ENCODE measurements at regions not wholly inside any gene's neighbourhood (a gene's known extent, or its start where the extent isn't known, plus 50 kb on each side); places are given as distances from the start of the nearest gene placed in this dataset.

DNA sequence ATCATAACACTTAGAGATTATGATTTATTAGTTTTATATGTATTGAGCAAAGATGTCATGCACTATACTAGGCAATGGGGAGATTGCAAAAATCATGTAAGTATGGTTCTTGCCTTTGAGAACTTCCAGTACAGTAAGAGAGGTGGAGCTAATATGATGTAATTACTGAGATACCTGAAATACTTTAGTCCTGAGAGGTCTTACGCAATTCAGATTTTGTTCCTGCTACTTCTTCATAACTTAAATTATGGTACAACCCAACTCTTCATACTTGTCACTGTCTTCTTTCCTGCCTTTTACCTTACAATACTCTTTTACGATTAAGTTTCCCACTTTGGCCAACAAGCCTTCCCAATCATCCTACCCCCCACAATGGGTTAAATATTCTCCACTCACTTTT is 564.2 kb upstream of the PITX2 start:
- DNase-seq: no peak

DNA sequence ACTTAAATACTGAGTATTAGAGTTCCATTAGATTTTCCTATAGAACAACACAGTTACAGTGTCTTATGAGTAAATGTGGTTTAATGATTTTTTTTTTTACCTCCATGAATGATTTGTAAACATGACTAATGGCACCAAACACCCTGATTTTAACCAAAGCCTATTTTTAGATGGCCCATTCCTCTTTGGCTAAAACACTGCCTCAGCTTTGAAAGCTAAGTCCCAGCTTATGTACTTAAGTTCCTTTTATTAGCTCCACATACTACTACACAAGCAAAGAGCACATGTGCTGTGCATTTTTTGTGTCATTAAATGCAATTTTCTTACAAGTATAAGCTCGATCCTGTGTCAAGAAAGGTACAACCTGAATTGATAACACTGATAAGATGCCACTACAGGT is 575.6 kb upstream of the PITX2 start:
- DNase-seq: no peak

DNA sequence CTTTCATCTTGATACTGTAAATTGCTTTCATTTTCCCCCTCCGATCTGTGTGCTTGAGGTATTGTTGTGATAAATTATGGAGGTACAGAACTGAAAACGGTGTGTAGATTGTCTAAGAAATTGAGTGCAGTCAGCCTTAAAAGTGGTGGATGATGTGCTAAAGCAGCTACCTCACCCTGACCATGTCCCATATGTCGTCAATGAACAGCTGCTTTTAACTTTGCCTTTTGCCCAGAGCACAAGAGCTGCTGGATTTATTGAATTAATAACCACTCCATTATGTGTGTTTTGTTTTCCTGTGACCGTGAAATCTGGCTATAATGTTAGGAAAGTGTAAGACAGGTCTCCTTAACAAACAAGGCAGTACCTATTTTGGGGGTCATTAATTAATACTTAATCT is 581.9 kb upstream of the PITX2 start:
- DNase-seq: no peak

DNA sequence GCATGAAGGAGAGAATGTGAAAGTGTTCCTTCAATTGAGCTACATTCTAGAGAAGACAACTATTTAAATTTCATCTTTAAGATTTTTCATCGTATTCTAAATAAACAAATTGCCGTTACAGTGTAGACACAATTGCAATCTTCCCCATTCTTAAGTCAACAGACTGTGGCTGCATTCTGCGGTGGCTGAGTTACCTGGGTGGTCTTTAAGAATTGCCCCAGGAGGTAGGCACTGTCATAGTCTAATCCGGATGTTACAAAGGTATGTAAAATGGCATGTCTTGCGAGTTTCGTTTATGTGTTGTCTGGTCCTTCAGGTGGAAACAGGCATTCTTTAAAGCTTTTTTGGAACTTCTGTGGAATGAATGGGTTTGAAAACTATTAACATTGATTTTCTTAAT is 586.1 kb upstream of the PITX2 start:
- no peak for DNase-seq

DNA sequence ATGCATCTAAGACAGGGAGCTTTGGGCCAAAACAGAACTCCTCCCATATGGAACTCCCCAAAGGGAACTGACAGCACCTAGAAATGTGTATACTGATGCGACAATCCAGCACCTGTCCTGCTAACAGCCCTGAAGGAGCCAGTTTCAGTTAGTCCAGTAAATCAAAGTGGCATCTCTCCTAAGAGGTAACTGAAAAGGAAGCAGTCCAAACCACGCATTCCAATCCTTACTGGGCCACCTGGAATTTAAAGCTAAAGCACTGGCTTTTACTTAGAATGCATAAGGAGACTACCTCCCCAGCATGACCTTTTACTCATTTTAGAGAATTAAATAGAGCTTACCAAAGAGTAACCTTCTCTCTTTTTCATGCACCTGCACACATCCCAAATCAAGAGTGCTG is 586.8 kb upstream of the PITX2 start:
- no peak for DNase-seq

DNA sequence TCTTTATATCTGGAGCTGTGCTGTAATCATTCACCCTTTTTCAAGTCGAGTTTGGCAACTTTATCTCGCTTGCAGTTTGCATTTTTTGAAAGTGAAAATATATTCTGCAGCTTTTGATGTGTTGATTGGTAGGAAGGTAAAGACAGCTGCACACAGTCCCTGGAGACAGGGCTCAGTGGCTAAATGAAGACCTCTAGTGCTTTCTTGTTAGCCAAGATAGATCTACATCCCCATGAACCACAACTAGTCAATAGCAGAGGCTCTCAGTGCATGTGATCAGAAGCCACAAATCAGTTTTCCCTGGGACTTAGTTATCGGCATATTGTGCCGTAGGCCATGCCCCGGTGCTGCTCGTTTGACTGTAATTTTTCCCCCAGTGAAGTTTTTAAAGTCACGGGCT is 587.7 kb upstream of the PITX2 start:
- no peak for DNase-seq

DNA sequence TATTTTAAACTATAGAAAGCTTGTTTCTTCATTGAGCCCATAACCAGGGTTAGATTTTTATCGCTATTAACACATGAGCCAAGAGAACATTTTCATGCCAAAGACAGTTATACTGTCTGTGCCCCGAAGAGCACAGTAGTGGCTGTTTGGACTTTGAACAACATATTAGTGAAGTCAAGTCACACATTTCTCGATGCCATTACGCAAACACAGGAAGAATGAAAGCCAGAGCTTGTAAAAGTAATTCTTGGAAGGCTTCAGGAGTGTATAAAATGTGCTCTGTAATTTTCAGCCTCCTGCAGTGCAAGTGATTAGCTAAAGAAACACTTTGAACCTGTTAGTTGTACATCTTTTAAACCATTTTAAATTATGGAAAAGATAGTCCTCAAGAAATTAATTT is 590.7 kb upstream of the PITX2 start:
- no peak for DNase-seq

DNA sequence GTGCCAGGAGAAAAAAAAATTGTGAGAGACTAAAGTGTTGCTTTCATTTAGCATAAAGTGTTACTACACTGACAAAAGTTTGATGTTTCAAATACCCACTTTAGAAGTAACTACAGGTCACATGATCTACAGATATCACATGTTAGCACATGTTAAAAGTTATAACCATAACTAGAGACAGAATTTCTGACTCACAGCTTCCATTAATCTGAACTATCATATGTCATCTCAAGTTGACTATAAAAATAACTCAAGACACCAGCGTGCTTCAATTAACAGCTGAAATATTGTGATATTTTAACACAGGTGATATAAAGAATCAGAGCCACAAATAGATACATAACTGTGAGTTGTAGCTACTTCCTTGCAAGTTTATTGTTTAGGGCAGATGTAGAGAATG is 591.5 kb upstream of the PITX2 start:
- DNase-seq: no peak

DNA sequence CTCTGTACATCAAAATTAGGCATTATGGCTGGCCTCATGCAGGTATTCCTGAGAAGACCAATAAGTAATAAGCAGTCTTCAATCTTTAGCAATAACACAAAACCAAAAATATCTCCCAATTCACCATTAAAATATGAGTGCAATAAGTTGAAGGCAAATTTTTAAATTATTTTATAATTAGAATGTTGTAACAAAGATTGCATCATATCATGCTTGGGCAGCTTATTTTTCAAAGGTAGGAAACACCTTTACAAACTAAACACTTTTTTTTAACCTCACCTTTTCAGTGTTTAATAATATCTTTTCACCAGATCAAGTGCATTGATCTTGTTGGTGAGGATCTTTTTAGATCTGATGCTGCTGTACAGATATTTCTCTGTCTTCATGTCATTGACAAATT is 592.9 kb upstream of the PITX2 start:
- no peak for DNase-seq

DNA sequence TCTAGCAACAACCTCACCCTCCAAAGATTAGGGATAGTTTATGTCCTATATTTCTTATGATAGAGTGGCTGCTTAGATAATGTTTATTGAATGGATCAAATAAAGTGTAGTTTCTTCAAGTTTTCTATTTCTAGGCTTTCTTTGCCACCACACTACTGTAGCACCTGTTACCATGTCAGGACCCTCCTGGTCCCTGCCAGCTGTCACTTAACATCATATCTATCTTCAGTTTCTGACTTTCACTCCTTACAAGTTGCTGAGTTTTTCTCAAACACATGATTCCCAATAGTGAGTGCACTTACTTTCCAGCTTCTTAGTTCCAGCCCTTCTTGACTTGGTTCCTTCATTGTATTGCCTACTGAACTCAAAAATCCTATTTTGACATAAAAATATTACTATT is 593.9 kb upstream of the PITX2 start:
- no peak for DNase-seq

DNA sequence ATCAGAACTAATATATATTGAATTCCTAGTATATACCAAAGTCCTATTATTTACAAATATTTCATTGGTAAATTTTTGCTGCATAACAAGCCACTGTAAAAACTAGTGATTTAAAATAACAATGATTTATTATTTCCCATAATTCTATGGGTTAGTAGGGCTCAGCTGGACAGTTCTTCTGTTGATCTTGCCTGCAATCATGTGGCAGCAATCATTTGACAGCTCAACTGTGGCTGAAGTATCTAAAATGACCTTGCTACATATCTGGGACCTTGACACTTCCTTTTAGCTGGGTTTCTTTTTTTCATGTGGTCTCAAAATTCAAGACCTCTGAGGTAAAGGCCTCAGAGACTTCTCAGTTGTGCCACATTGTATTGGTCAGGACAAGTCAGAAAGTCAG is 598.5 kb upstream of the PITX2 start:
- DNase-seq: no peak

DNA sequence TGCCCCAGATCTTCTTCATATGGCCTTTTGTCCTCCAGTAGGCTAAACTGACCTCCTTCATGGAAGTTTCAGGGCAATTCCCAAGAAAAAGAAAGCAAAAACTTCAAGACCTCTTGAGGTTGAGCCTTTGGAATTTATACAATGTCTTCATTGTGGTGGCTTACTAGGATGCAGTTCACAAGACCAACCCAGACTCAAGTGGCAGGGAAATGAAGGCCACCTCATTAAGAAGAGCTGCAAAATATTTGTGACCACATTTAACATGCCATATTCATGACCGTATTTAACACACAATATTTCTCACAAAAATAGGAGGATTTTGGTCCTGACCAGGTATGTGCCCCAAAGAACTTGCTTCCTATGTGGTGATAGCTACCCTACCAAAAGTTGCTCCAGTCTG is 605.5 kb upstream of the PITX2 start:
- DNase-seq: no peak

DNA sequence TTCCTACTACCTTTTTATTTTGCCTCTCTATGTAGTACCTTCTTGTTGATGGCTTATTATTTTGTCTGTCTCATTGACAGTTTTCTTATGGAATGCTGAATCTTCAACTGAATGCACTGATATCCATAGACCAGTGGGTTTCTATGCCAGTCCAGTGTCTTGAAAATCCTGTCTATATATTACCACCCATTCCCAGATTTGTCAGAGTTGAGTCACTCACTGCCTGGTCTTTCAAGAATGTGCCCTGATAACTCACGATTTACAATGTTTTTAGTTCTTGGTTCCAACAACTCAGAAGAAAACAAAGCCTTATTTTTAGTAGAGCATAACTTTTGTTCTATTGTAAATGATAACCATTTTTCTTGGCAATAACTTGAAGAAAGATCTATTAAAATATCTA is 606.0 kb upstream of the PITX2 start:
- no peak for DNase-seq

DNA sequence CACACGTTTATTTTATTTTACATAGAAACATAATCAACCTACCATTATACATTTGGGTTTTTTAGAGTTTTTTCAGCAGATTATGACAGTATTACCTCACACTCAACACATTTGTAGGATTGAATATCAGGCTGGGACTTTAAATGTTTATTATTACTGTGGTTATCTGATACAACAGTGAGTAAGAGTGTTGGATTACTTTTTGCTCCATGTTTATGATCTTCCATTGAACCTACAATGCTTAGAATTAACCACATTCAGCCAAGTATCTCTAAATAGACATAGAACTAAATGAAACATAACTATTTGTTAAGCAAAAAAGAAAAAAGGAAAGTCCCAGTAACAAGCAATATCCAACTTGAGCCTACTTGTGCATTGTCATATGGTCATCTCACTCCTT is 607.4 kb upstream of the PITX2 start:
- DNase-seq: no peak

DNA sequence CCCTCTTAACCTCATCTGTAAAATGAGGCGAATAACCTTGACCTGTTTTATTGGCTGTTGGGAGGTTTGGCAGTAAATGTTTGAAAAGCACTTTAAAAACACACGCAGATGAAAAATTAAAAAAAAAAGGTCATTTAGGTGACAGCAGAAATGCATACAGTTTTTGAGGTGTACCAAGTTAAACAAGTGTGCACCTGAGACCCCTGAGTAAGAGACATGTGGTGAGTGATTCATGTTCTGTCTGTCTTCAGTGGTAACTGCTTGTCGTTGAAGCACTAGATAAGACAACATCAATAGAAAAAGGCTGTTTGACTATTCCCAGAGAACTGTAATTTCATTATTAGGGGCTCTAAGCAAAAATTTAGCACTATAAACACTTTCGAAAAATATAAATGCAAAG is 608.4 kb upstream of the PITX2 start:
- DNase-seq: no peak

DNA sequence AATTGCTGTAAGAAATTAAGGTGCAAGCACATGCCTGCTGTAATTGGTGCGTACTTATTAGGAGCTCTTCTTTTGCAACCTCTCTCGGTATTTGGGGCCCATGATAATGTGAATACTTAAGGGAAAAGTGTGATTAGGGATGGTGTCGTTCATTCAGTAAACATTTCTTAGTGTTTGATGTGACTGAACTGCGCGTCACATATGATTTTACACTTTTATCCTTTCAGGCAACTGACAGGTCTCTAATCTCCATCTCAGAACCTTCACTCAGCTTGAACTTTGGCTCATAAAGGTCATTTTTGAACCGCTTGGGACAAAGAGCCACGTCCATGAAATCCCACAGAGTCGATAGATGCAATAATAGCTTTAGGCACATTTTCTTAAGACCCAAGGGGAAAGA is 612.1 kb upstream of the PITX2 start:
- no peak for DNase-seq

DNA sequence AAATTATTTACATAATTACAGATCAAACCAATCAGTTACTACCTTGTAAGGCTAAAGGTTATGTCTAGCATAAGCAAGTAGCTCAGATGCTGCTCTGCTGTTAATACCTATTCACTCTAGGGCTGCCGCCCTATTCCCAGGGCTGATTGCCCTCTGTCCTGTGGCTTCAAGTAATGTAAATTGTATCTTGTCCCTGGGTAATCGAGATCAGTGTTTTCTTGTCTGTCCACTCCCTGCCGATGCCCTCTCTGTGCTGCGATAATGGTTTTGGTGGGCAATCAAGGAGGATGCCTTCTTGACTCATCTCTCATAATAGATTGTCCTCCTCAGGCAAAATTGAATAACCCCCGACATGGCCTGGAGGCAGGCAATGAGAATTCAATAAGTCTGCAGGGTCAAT is 641.0 kb upstream of the PITX2 start:
- no peak for DNase-seq

DNA sequence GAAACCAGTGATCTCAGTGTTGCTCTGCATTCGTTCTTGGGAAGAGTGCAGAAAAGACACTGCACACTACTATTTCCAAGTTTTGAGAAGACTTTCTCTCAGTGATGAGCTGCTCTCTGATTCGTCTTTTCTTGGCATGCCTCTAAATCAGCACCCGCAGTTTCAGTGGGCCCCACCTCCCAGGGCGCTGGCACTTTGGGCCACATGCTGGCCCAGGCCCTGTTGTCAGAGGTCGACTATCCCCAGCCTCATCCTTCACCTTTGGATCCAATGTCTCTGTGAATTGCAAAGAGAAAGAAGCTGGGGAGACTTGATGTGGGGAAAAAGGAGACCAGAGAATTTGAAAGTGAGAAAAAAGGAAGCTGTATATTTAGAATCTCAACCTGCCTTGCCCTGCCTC is 644.1 kb upstream of the PITX2 start:
- DNase-seq: no peak

DNA sequence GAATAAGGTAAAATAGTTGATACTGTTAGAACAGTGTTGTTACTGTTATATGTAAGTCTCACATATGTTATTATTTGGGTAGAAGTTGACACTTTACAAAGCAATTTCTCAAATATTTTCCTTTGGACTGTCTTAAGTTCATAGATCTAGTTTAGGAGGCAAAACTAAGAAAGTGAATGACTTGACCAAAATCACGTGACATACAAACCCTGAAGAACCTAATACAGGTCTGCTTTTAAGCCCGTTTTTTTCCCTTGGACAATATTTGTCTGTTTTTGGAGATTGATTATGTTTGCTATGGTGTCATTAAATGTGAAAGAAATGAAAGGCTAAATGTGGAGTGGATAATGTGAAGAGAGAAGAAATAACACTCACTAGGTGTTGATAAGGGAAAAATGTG is 644.9 kb upstream of the PITX2 start:
- no peak for DNase-seq

DNA sequence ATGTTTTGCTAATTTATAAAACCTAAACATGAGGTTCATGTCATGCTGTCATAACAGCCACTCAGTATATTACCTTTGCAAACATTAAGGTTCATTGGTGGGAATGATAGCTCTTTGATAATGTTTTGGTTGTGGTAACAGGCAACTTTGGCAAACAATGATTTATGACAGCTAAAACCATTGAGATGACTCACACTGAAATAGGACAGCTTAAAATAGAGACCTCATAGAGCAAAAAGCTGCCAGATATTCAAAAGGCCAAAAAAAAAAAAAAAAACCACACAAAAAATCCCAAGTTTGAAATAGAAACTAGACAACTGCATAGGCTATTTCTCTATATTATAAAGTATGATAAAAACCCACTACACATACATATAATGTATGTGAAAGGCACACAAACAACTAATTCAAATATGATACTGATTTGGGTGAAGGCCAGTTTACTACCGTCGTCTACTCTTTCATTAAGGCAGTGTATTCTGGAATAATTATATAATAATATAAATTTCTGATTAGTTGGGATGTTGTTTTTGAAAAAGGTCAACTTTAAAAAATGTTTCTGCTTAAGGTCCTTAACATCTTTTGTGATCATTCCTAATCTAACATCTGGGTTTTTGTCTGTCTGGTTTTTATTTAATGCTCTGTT is 646.0 kb upstream of the PITX2 start:
- no peak for DNase-seq

DNA sequence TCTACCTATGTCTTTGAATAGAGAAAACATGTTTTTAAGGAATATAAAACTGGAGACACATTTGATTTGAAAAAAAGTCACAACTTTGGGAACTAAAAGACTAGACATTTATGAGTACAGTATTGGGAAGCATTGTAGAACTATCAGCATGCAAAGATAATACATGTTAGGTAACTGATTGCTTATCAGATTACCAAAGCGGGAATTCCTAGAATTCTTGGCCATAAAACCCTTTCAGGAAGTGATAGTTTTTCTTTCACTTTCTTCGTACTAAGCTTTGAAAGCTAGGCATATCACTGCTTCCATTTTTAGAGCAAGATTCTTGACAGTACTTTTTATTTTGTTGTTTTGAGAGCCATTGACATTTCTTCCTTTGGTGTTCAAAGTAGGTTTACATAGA is 646.6 kb upstream of the PITX2 start:
- no peak for DNase-seq

DNA sequence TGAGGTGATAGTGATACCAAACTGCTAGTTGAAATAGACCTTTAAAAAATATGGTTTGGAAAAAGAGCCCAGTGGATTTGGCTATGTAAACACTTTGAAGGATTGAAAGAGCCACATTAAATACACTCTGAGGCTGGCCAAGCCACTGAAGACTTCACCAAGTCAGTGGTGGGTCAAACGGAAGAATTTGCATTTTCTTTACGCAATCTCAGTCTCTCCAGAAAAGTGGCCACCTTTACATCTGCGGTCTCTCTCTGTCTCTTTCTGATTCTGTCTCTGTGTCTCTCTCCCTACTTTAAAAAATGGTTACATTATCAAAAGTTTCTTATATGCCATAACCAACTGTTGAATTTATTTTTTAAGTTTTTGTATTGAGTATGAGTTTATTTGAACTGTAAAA is 651.2 kb upstream of the PITX2 start:
- DNase-seq: no peak

DNA sequence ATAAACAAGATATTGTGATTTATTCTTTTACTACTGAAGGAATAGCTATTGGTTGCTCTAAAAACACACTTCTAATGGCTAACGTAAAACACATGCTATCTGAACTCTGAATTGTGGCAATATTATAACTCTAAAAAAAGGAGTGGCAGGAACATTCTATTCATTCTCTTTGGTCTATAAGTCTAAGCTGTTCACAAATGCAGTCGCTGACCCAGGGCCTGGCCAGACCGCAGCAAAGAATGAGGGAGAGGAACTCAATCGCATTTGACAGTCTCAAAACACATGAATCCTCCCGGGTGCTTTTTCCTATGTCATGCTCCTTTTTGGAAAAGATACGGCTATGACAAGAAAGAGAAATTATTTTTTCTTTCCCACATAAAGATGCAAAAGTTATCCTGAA is 651.6 kb upstream of the PITX2 start:
- no peak for DNase-seq

DNA sequence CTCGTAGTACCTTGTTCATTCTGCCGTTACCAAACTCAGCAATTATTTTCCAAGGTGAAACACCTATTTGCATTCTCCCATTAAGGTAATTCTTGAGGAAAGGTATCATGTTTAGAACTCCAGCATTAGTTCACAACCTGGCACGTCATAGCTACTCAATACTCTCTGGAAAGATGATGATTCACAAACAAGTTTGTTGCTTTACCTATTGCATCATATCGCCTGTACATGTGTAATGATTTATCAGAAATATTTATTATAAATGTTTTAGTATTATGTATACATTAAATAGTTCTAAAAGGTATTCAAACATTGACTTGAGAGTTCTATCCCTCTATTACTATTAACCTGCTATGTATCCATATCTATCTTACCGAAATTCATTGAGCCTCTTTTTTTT is 658.3 kb upstream of the PITX2 start:
- no peak for DNase-seq

DNA sequence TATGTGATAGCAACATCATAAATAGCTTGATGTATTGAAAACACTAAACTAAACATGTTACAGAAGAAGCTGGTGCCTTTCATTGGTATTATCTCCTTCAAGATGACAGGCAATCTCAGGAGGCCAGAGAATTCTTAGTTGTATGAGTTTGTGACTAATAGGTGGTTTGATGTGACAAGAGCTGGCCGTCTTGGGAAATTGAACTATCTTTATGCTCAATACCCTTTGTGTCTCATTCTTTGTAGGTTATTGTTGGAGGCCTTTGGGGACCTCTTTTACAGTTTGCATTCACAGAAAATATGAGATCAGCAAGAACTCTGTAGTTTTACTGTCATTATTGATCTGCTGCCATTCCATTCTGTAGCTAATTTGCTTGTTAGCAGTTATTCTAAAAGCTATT is 659.2 kb upstream of the PITX2 start:
- DNase-seq: no peak

DNA sequence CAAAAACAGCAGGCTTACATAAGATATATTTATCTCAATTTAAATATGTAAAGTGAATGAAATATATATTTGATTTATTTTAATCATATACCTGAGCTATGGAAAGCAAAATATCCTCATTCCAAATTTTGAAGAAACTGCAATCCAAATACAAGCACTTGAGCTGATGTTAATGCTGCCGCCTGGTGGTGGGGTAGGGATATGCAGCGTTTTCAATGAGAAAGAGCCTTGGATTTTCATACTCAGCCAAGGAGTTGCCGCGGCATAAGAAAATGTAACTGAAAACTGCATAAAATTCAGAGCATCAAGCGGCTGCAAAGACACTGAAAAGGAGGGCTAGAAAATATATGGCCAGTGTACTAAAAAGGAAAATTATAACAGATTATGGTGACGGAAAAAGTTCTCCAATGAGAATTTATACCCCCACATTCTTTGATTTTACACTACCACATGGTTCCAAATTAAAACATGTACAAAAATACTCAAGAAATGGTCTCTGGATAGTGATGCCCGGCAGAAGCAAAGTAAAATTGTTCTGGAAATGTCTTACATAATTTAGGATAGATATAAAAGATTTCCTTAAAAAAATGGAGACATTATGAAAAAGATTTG is 660.3 kb upstream of the PITX2 start:
- DNase-seq: peak; percentile 17
